H9 (cell line): ENCODE measurements at regions not wholly inside any gene's neighbourhood (a gene's known extent, or its start where the extent isn't known, plus 50 kb on each side); places are given as distances from the start of the nearest gene placed in this dataset.

Experiments used
- DNase-seq: peaks from one replicate; pipeline ENCODE4 v3.0.0-alpha.2; 2017
- H2AFZ ChIP-seq: one replicate; pipeline ENCODE4 v1.6.1; 2013; ENCODE audit warnings: mild to moderate bottlenecking, low read length, control low read depth, moderate library complexity
- H2AK5ac ChIP-seq: 2 replicates; pipeline ENCODE4 v1.6.1; 2013; ENCODE audit warnings: low read length, control low read depth, mixed read lengths; ENCODE audit not compliant: insufficient read length
- H2BK120ac ChIP-seq: one replicate; pipeline ENCODE4 v1.6.1; 2013; ENCODE audit warnings: low read depth, mild to moderate bottlenecking, low read length, control low read depth, inconsistent platforms; ENCODE audit not compliant: poor library complexity, severe bottlenecking
- H2BK12ac ChIP-seq: 2 replicates; pipeline ENCODE4 v1.6.1; 2013; ENCODE audit warnings: low read length, control low read depth, mixed read lengths, low read depth; ENCODE audit not compliant: insufficient read length
- H2BK15ac ChIP-seq: 2 replicates; pipeline ENCODE4 v1.6.1; 2013; ENCODE audit warnings: low read depth, low read length, control low read depth
- H2BK20ac ChIP-seq: one replicate; pipeline ENCODE4 v1.6.1; 2013; ENCODE audit warnings: low read depth, mild to moderate bottlenecking, low read length, control low read depth, inconsistent platforms; ENCODE audit not compliant: poor library complexity, severe bottlenecking
- H2BK5ac ChIP-seq: 2 replicates; pipeline ENCODE4 v1.6.1; 2013; ENCODE audit warnings: low read length, control low read depth, mixed read lengths; ENCODE audit not compliant: insufficient read length
- H3K14ac ChIP-seq: 2 replicates; pipeline ENCODE4 v1.6.1; 2013; ENCODE audit warnings: low read length, control low read depth; ENCODE audit not compliant: insufficient read depth
- H3K18ac ChIP-seq: 2 replicates; pipeline ENCODE4 v1.6.1; 2013; ENCODE audit warnings: low read depth, mild to moderate bottlenecking, mixed read lengths, low read length, control low read depth; ENCODE audit not compliant: insufficient read length
- H3K23ac ChIP-seq: 2 replicates; pipeline ENCODE4 v1.6.1; 2013; ENCODE audit warnings: low read length, control low read depth, mixed read lengths, low read depth; ENCODE audit not compliant: insufficient read length
- H3K23me2 ChIP-seq: 2 replicates; pipeline ENCODE4 v1.6.1; 2013; ENCODE audit warnings: low read depth, mild to moderate bottlenecking, mixed read lengths, low read length, control low read depth; ENCODE audit not compliant: insufficient read length, poor library complexity, severe bottlenecking
- H3K27ac ChIP-seq: 2 replicates; pipeline ENCODE4 v1.5.1; 2013; ENCODE audit warnings: low read length, control low read depth, mixed read lengths, low read depth; ENCODE audit not compliant: insufficient read length
- H3K27me3 ChIP-seq: 2 replicates; pipeline ENCODE4 v1.6.1; 2013; ENCODE audit warnings: low read length, control low read depth, inconsistent platforms; ENCODE audit not compliant: insufficient read depth
- H3K4ac ChIP-seq: 2 replicates; pipeline ENCODE4 v1.6.1; 2013; ENCODE audit warnings: low read depth, mild to moderate bottlenecking, control low read depth, inconsistent platforms, low read length, moderate library complexity
- H3K4me1 ChIP-seq: 2 replicates; pipeline ENCODE4 v1.6.1; 2013; ENCODE audit warnings: low read length, control low read depth, inconsistent platforms; ENCODE audit not compliant: insufficient read depth
- H3K4me2 ChIP-seq: 2 replicates; pipeline ENCODE4 v1.6.1; 2013; ENCODE audit warnings: low read length, control low read depth, mixed read lengths; ENCODE audit not compliant: insufficient read length, insufficient read depth
- H3K56ac ChIP-seq: 2 replicates; pipeline ENCODE4 v1.6.1; 2013; ENCODE audit warnings: low read depth, mild to moderate bottlenecking, mixed read lengths, low read length, control low read depth; ENCODE audit not compliant: insufficient read length
- H3K79me1 ChIP-seq: 2 replicates; pipeline ENCODE4 v1.6.1; 2013; ENCODE audit warnings: low read depth, mild to moderate bottlenecking, moderate library complexity, low read length, control low read depth, inconsistent platforms; ENCODE audit not compliant: insufficient read depth, poor library complexity, severe bottlenecking
- H3K79me2 ChIP-seq: 2 replicates; pipeline ENCODE4 v1.6.1; 2013; ENCODE audit warnings: low read length, control low read depth, inconsistent platforms; ENCODE audit not compliant: insufficient read depth
- H3K9ac ChIP-seq: 2 replicates; pipeline ENCODE4 v1.6.1; 2013; ENCODE audit warnings: low read length, control low read depth, mixed read lengths; ENCODE audit not compliant: insufficient read length; ENCODE audit errors: extremely low read depth
- H3K9me3 ChIP-seq: one replicate; pipeline ENCODE4 v1.6.1; 2013; ENCODE audit warnings: low read depth, low read length, inconsistent platforms; ENCODE audit not compliant: control insufficient read depth
- H3T11ph ChIP-seq: one replicate; pipeline ENCODE4 v1.6.1; 2013; ENCODE audit warnings: mild to moderate bottlenecking, low read length, control low read depth, inconsistent platforms
- H4K20me1 ChIP-seq: one replicate; pipeline ENCODE4 v1.6.1; 2013; ENCODE audit not compliant: control insufficient read depth, insufficient read length, insufficient read depth
- H4K5ac ChIP-seq: 2 replicates; pipeline ENCODE4 v1.6.1; 2013; ENCODE audit warnings: low read depth, mild to moderate bottlenecking, mixed read lengths, low read length, control low read depth; ENCODE audit not compliant: insufficient read length
- H4K8ac ChIP-seq: replicated peaks from 2 replicates; pipeline ENCODE4 v1.6.1; 2013; ENCODE audit warnings: low read length, control low read depth, mixed read lengths, low read depth; ENCODE audit not compliant: insufficient read length
- H4K91ac ChIP-seq: 2 replicates; pipeline ENCODE4 v1.6.1; 2013; ENCODE audit warnings: low read depth, mild to moderate bottlenecking, moderate library complexity, mixed read lengths, low read length, control low read depth; ENCODE audit not compliant: insufficient read length
- H3K27ac Mint-ChIP-seq, 3 experiments: 2 replicates in 2 of 3; 3 replicates in 1 of 3; pipeline ENCODE4 v1.8.0; 2020 to 2021; ENCODE audit warnings: mixed read lengths in 3 of 3, mild to moderate bottlenecking in 1 of 3, moderate library complexity in 1 of 3
- H3K27me3 Mint-ChIP-seq: 2 replicates; pipeline ENCODE4 v1.8.0; 2021; ENCODE audit warnings: low read depth, mild to moderate bottlenecking, moderate library complexity, mixed read lengths
- H3K36me3 Mint-ChIP-seq, 3 experiments: 2 replicates in 2 of 3; 3 replicates in 1 of 3; pipeline ENCODE4 v1.8.0; 2020 to 2021; ENCODE audit warnings: low read depth in 3 of 3, mixed read lengths in 3 of 3; ENCODE audit not compliant: insufficient read depth in 1 of 3
- H3K4me1 Mint-ChIP-seq, 2 experiments: 2 replicates each; pipeline ENCODE4 v1.8.0; 2020; ENCODE audit warnings: mixed read lengths in 2 of 2
- H3K4me3 Mint-ChIP-seq, 2 experiments: 2 replicates in 1 of 2; 3 replicates in 1 of 2; pipeline ENCODE4 v1.8.0; 2020 to 2021; ENCODE audit warnings: mild to moderate bottlenecking in 2 of 2, mixed read lengths in 2 of 2, moderate library complexity in 1 of 2
- H3K9me3 Mint-ChIP-seq, 2 experiments: 2 replicates in 1 of 2; 3 replicates in 1 of 2; pipeline ENCODE4 v1.8.0; 2020; ENCODE audit warnings: mild to moderate bottlenecking in 2 of 2, mixed read lengths in 2 of 2, moderate library complexity in 1 of 2
- WGBS: extraction: QIAGEN DNeasy Blood & Tissue Kit; methylation state at CpG from one replicate; pipeline ENCODE4 v1.1.7; 2013; ENCODE audit warnings: missing lambda C conversion rate, low lambda C conversion rate, mixed read lengths; ENCODE audit not compliant: insufficient read length; ENCODE audit errors: extremely low coverage; 5-methylcytosine and 5-hydroxymethylcytosine counted together
- TF ChIP-seq, protein P1 (sequence below): fragments of 200-600 bp; sonication (generic); conservative IDR thresholded peaks from 3 replicates; pipeline ENCODE4 v1.8.0; 2021; ENCODE audit warnings: antibody characterized with exemption, mild to moderate bottlenecking

DNA sequence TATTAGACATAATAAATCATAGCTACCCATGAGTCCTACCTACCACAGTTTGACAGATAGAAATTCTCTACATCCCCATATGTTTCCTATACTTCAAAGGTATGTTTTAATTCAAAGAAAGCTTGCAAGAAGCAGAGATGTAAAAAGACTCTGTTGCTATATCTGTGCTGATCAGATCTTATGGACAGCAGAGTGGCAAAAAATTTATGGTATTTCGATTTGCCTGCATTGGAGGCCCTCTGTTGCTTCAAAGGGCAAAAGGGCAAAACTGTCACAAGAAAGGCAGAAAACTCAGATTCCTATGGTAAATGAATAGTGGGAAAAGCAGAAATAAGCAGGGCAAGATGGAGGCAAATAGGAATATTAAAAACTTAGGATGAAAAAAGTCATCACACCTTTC lies 447.8 kb upstream of the SPHKAP start:
- Histone ChIP-seq H3K79me2 (no peaks in the 10 kb centered on the region), H3K9me3 (no peaks in the 10 kb centered on the region), H3K23ac (no peak overlapping the region), H4K5ac (no peak overlapping the region), H3K27ac (no peak overlapping the region), H2BK5ac (no peak overlapping the region), H2BK20ac (no peak overlapping the region), H3T11ph (no peak overlapping the region), H4K20me1 (no peaks in the 10 kb centered on the region), H2BK120ac (no peak overlapping the region), H4K91ac (no peak overlapping the region), H3K27me3 (no peaks in the 10 kb centered on the region), H3K18ac (no peak overlapping the region), H2BK12ac (no peak overlapping the region), H2AFZ (no peak overlapping the region), H3K79me1 (no peaks in the 10 kb centered on the region), H2BK15ac (no peak overlapping the region), H4K8ac (no peak overlapping the region), H3K4ac (no peak overlapping the region), H3K56ac (no peak overlapping the region), H3K4me2 (no peak overlapping the region), H2AK5ac (no peak overlapping the region), H3K4me1 (no peaks in the 10 kb centered on the region), H3K9ac (no peak overlapping the region), H3K14ac (no peak overlapping the region), H3K23me2 (no peaks in the 10 kb centered on the region)
- H3K4me1 Mint-ChIP-seq: no peaks in the 10 kb centered on the region; a peak in 1 of 4 replicates
- WGBS: no CpG with 5 or more reads among the region's 1 CpG
- TF ChIP-seq, protein P1, sequence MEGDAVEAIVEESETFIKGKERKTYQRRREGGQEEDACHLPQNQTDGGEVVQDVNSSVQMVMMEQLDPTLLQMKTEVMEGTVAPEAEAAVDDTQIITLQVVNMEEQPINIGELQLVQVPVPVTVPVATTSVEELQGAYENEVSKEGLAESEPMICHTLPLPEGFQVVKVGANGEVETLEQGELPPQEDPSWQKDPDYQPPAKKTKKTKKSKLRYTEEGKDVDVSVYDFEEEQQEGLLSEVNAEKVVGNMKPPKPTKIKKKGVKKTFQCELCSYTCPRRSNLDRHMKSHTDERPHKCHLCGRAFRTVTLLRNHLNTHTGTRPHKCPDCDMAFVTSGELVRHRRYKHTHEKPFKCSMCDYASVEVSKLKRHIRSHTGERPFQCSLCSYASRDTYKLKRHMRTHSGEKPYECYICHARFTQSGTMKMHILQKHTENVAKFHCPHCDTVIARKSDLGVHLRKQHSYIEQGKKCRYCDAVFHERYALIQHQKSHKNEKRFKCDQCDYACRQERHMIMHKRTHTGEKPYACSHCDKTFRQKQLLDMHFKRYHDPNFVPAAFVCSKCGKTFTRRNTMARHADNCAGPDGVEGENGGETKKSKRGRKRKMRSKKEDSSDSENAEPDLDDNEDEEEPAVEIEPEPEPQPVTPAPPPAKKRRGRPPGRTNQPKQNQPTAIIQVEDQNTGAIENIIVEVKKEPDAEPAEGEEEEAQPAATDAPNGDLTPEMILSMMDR: no peak
- H3K27me3 Mint-ChIP-seq: no peaks in the 10 kb centered on the region
- no peaks in the 10 kb centered on the region; a peak in 1 of 5 replicates for H3K9me3 Mint-ChIP-seq
- no peak for DNase-seq
- no peak overlapping the region for H3K4me3 Mint-ChIP-seq
- H3K36me3 Mint-ChIP-seq: no peaks in the 10 kb centered on the region; a peak in 1 of 7 replicates
- H3K27ac Mint-ChIP-seq: no peak overlapping the region
